Spleen (tissue), 7 donors: ENCODE measurements at regions not wholly inside any gene's neighbourhood (a gene's known extent, or its start where the extent isn't known, plus 50 kb on each side); places are given as distances from the start of the nearest gene placed in this dataset.

Experiments
- CTCF ChIP-seq, 11 experiments: fragments of 200-600 bp in 7 of 11; fragments of 450-650 bp in 4 of 11; sonication (generic) in 4 of 11; IDR thresholded peaks in 8 of 11; conservative IDR thresholded peaks in 3 of 11; 1 replicate in 7 of 11; 2 replicates in 4 of 11; pipeline versions ENCODE4 v1.4.0 to v1.8.0; 2016 to 2021; ENCODE audit warnings: antibody characterized with exemption in 11 of 11, inconsistent platforms in 4 of 11, mild to moderate bottlenecking in 1 of 11
- POLR2A ChIP-seq, 3 donors: fragments of 450-650 bp; IDR thresholded peaks; one replicate each; pipeline ENCODE4 v1.5.1; 2017; ENCODE audit warnings: antibody characterized with exemption in 3 of 3, mild to moderate bottlenecking in 1 of 3
- donor health status: DM: no; HTN: no; CAD: no; lungs with moderate emphysema.
- donor health status: DM: no; HTN: no; CAD: no.
- donor health status: DM: no; HTN: no; CAD: no.

- TF ChIP-seq CTCF (IDR thresholded peaks at IDR 0.05 in 8 of 11, conservative IDR thresholded peaks at IDR 0.05 in 3 of 11) (no peak), POLR2A (IDR thresholded peaks at IDR 0.05) (no peak)
Measured at GRCh38 chr4:84147831-84148230, 351.3 kb downstream of the NKX6-1 start.
